ENCODE measurements at regions not wholly inside any gene's neighbourhood (a gene's known extent, or its start where the extent isn't known, plus 50 kb on each side); places are given as distances from the start of the nearest gene placed in this dataset.

DNA sequence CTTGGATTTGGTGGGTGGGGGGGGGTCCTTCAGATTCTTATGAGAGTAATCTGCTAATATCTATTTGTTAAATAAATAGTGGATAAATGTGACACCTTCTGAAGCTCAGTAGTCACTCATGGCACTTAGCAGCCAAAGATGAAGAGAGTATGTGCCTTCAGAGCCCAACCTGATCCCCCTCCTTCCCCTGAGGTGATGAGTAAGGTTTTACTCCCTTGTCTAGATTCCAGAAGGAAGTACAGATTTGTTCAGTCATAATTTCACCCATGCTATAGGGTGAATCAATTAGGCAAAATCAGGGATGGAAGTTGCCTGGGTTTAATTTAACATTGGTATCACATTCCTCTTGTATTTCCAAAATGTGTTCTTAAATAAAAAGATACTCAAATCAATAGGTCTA is 340.3 kb upstream of the ATP2B1 start:
- no peaks in the 10 kb centered on the region for H3K79me2 ChIP-seq (ENCODE audit: low read length)
- no peak overlapping the region for H3K27ac ChIP-seq (ENCODE audit: low read length)
- H2AFZ ChIP-seq (ENCODE audit: low read depth, low read length), result no peak overlapping the region
- no peaks in the 10 kb centered on the region for H3K27me3 ChIP-seq (ENCODE audit: low read depth, low read length)
- no peaks in the 10 kb centered on the region for H3K4me1 ChIP-seq (ENCODE audit: low read length)
- H4K20me1 ChIP-seq (ENCODE audit: insufficient read depth, low read length), result no peaks in the 10 kb centered on the region
- H3K4me2 ChIP-seq (ENCODE audit: low read length), result no peak overlapping the region
- H3K4me3 ChIP-seq (ENCODE audit: low read length), result no peak overlapping the region
- H3K9me3 ChIP-seq (ENCODE audit: insufficient read depth, low read length), result no peaks in the 10 kb centered on the region
- no peaks in the 10 kb centered on the region for H3K36me3 ChIP-seq (replicated peaks; ENCODE audit: low read depth, low read length)
- no peak for TF ChIP-seq EZH2phosphoT487 (IDR thresholded peaks at IDR 0.05; ENCODE audit: low read depth)
- TF ChIP-seq, protein P1, sequence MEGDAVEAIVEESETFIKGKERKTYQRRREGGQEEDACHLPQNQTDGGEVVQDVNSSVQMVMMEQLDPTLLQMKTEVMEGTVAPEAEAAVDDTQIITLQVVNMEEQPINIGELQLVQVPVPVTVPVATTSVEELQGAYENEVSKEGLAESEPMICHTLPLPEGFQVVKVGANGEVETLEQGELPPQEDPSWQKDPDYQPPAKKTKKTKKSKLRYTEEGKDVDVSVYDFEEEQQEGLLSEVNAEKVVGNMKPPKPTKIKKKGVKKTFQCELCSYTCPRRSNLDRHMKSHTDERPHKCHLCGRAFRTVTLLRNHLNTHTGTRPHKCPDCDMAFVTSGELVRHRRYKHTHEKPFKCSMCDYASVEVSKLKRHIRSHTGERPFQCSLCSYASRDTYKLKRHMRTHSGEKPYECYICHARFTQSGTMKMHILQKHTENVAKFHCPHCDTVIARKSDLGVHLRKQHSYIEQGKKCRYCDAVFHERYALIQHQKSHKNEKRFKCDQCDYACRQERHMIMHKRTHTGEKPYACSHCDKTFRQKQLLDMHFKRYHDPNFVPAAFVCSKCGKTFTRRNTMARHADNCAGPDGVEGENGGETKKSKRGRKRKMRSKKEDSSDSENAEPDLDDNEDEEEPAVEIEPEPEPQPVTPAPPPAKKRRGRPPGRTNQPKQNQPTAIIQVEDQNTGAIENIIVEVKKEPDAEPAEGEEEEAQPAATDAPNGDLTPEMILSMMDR (IDR thresholded peaks at IDR 0.05; ENCODE audit: low read depth, low read length), result no peak
- H3K9ac ChIP-seq (ENCODE audit: low read length), result no peak overlapping the region

DNA sequence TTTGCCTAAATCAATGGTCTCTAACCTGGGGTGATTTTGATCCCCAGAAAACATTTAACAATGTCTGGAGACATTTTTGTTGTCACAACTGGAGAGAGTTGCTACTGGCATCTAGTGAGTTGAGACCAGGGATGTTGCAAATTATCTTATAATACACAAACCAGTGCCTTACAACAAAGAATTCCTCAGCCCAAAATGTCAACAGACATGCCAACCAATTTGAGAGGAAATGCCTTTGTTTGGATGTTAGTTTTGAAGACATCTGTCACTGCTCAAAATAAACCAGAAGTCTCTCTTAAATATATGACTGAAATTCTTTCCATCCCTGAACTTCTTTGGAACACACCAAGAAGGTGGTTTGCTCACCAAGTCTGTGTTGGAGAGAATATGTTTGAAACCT is 336.9 kb upstream of the ATP2B1 start:
- Histone ChIP-seq H3K36me3 (replicated peaks; ENCODE audit: low read depth, low read length) (no peaks in the 10 kb centered on the region), H3K4me3 (ENCODE audit: low read length) (no peak overlapping the region), H3K4me2 (ENCODE audit: low read length) (no peak overlapping the region), H3K27ac (ENCODE audit: low read length) (no peak overlapping the region), H3K9me3 (ENCODE audit: insufficient read depth, low read length) (no peaks in the 10 kb centered on the region), H4K20me1 (ENCODE audit: insufficient read depth, low read length) (no peaks in the 10 kb centered on the region), H3K9ac (ENCODE audit: low read length) (no peak overlapping the region), H3K27me3 (ENCODE audit: low read depth, low read length) (no peaks in the 10 kb centered on the region), H3K4me1 (ENCODE audit: low read length) (peaks cover 8% of the 10 kb centered on the region), H3K79me2 (ENCODE audit: low read length) (no peaks in the 10 kb centered on the region), H2AFZ (ENCODE audit: low read depth, low read length) (no peak overlapping the region)
- no peak for TF ChIP-seq EZH2phosphoT487 (IDR thresholded peaks at IDR 0.05; ENCODE audit: low read depth)
- TF ChIP-seq, protein P1 (IDR thresholded peaks at IDR 0.05; ENCODE audit: low read depth, low read length), result no peak

DNA sequence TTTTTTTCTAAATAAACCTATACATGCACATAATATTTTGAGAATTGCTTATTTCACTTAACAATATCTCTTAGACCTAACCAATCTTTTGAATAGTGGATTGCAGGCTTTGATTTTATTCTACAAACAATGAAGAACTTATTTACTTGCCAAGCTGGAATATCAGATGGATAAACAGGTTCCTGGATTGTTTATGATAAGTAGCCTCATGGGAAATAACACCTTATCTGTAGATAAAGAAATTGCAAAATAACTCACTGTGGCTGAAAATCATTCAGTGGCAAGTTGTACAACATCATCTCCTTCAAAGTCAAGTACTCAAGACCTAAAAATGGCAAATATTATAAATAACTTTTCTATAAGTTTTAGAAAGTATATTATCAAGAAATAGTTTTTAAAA is 335.4 kb upstream of the ATP2B1 start:
- Histone ChIP-seq H3K4me2 (ENCODE audit: low read length) (no peak overlapping the region), H3K4me1 (ENCODE audit: low read length) (peaks cover 8% of the 10 kb centered on the region), H3K4me3 (ENCODE audit: low read length) (no peak overlapping the region), H3K9me3 (ENCODE audit: insufficient read depth, low read length) (no peaks in the 10 kb centered on the region), H3K9ac (ENCODE audit: low read length) (no peak overlapping the region), H2AFZ (ENCODE audit: low read depth, low read length) (no peak overlapping the region), H3K79me2 (ENCODE audit: low read length) (no peaks in the 10 kb centered on the region), H3K27ac (ENCODE audit: low read length) (no peak overlapping the region), H4K20me1 (ENCODE audit: insufficient read depth, low read length) (no peaks in the 10 kb centered on the region), H3K36me3 (replicated peaks; ENCODE audit: low read depth, low read length) (no peaks in the 10 kb centered on the region), H3K27me3 (ENCODE audit: low read depth, low read length) (no peaks in the 10 kb centered on the region)
- TF ChIP-seq EZH2phosphoT487 (IDR thresholded peaks at IDR 0.05; ENCODE audit: low read depth), result no peak
- TF ChIP-seq, protein P1 (IDR thresholded peaks at IDR 0.05; ENCODE audit: low read depth, low read length), result no peak

DNA sequence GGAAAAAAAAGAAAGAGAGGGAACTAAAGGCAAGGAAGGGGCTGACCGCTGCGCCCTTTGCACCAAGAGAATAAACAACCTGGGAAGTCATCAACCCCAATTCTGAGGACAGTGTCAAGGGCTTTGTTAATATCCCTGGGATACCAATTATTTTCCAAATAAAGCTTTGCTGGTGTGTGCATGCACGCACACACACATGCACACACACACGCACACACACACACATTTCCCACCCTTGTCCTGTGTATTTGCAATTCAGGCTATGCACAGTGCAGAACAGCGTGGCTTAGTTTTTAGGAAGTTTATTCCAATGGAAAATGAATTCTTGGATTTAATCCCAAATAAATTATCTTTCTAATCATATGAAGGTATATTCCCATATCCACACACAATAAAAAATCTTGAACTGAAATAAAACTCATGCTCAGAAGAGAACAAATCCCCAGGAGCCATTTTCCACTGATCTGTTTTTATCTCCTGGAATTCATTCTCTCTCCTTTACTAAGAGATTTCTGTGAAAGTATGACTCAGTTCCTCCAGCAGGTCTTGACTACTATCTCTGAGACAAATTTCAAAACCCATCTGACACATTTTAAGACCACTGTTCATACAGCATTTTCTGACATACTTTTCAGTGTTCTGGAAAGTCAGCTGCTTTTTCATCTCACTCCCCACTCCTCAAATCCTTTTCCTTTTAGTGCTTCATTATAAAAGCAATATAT is 334.4 kb upstream of the ATP2B1 start:
- Histone ChIP-seq H3K27ac (ENCODE audit: low read length) (no peak overlapping the region), H3K36me3 (replicated peaks; ENCODE audit: low read depth, low read length) (no peaks in the 10 kb centered on the region), H4K20me1 (ENCODE audit: insufficient read depth, low read length) (no peaks in the 10 kb centered on the region), H3K79me2 (ENCODE audit: low read length) (no peaks in the 10 kb centered on the region), H3K4me2 (ENCODE audit: low read length) (no peak overlapping the region), H3K4me1 (ENCODE audit: low read length) (peaks cover 8% of the 10 kb centered on the region), H3K27me3 (ENCODE audit: low read depth, low read length) (no peaks in the 10 kb centered on the region), H3K4me3 (ENCODE audit: low read length) (no peak overlapping the region), H2AFZ (ENCODE audit: low read depth, low read length) (no peak overlapping the region), H3K9me3 (ENCODE audit: insufficient read depth, low read length) (no peaks in the 10 kb centered on the region), H3K9ac (ENCODE audit: low read length) (no peak overlapping the region)
- TF ChIP-seq, protein P1 (IDR thresholded peaks at IDR 0.05; ENCODE audit: low read depth, low read length), result no peak
- TF ChIP-seq EZH2phosphoT487 (IDR thresholded peaks at IDR 0.05; ENCODE audit: low read depth), result no peak
